DMS79 (cell line): ENCODE measurements at regions not wholly inside any gene's neighbourhood (a gene's known extent, or its start where the extent isn't known, plus 50 kb on each side); places are given as distances from the start of the nearest gene placed in this dataset.
"Not testable (repeated sequence)": the region's sequence is repeated elsewhere in the genome, so short reads cannot be mapped to it uniquely, and the experiment has no call there.

Experiments used
- DNase-seq: peaks from one replicate; lab custom pipeline; 2025; lab: John Stamatoyannopoulos, UW

DNA sequence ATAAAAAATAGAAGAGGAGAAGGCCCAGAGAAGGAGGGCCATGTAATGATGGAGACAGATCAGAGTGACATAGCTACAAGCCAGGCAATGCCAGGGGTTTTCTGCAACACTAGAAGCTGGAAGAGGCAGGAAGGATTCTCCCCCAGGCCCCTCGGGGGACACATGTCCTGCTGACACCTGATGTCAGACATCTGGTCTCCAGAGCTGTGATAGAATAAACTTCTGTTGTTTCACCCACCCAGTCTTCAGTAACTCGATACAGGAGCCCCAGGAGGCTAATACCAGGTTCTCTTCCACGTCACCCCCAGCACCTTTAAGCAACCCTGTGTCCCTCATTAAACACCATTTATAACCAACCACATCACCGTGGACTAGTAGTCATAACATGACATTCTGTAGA, 94.9 kb downstream of the TMEM130 start:
- no peak for DNase-seq

DNA sequence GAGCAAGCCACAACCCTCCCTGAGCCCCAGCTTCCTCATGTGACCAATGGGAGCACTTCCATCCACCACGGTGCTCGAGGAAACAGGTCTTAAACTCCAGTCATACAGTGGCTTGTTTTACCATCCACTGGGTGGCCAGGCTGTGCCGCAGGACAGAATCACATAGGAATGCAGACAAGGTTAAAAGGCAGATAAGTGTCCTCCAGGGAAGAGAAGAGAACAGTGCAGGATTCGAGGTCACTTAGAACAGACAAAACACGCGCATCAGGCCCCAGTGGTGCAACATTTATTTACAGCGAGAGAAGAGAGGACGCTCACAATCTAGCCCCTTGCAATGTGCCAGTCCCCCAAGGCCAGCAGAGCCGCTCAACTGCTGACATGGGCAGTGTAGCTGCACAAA, 92.8 kb downstream of the TMEM130 start:
- DNase-seq = no peak

GRCh38 chr7:98778421-98778820, 91.4 kb downstream of the TMEM130 start:
- no peak for DNase-seq

DNA sequence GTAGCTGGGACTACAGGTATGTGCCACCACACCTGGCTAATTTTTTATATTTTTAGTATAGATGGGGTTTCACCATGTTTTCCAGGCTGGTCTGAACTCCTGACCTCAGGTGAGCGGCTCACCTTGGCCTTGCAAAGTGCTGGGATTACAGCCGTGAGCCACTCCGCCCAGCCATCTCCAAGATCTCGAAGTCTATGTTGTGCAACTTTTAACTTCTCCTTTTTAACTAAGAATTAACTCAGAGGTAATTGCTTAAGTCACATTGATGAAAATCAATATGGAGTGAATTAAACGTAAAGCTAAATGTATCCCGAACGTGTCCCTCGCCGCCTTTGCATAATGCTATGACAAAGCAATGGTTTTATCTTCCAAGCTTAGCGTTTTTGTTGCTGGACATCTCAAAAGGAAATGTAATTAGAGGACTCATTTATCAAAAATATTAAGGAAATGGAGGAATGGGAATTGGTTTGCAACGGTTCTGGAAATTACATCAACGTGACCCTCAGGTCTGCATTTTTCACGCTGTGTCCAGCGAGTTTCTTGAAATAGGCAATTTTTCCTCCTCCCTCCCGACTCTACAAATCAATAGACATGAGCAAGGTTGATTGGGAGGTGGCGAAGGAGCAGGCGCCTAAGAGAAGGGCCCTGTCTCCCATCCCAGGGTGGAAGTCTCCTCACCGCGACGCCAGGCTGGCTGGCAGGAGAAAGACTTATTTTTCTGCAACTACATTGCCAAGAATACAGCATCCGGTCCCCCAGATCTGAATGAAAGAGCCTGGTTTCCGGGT, 89.8 kb downstream of the TMEM130 start:
- no peak for DNase-seq

DNA sequence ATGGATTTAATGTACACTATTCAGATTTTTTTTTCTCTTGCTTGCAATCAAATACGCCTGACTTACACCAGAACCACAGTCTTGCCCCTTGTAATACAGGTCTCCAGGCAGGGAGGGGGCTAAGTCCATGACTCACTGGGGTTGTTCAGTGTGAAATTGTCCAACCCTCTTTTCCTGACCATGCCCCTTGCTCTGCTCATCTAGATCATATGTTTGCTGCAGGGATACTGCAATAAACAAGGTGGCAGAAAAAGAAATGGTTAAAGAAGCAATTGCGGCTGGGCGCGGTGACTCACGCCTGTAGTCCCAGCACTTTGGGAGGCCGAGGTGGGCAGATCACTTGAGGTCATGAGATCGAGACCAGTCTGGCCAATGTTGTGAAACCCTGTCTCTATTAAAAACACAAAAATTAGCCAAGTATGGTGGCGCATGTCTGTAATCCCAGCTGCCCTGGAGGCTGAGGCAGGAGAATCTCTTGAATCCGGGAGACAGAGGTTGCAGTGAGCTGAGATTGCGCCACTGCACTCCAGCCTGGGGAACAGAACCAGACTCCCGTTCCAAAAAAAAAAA, 85.5 kb downstream of the TMEM130 start:
- DNase-seq = no peak

GRCh38 chr7:98785929-98786571, 83.8 kb downstream of the TMEM130 start:
- no peak for DNase-seq

- no peak for DNase-seq
Observed at GRCh38 chr7:98788966-98789365, 80.8 kb downstream of the TMEM130 start.

GRCh38 chr7:98794453-98794852, 75.4 kb downstream of the TMEM130 start:
- DNase-seq = not testable (repeated sequence)

DNA sequence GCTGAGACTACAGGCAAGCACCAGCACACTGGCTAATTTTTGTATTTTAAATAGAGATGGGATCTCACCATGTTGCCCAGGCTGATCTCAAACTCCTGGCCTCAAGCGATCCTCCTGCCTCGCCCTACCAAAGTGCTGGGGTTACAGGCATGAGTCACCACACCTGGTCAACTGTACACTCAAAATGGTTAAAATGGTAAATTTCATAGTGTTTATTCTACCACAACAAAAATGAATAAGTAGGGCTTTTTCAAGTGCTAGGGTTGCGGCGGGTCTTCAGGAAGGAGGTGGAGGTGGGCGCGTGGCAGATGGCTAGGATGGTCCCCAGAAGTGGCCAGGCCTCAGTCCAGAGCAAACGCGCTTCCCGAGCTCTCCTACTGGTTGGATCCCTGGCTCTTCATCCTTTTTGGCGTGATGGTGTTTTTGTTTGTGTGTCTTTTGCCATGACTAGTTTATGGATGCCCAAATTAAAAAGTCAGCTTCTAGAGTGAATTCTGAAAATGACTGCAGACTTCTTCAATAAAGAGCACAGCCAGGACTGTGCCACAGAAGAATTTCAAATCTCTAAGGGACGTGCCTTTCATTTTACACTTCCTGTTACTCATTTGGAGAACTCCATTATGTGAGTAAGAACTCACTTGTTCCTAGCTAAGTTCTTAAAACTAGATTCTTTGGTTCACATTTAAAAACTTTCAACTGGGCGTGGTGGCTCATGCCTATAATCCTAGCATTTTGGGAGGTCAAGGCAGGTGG, 73.9 kb downstream of the TMEM130 start:
- DNase-seq = no peak
